Inferior parietal cortex (tissue), 1 donor: ENCODE measurements at regions not wholly inside any gene's neighbourhood (a gene's known extent, or its start where the extent isn't known, plus 50 kb on each side); places are given as distances from the start of the nearest gene placed in this dataset.
"Not testable (repeated sequence)": the region's sequence is repeated elsewhere in the genome, so short reads cannot be mapped to it uniquely, and the experiment has no call there.

Experiments
- DNase-seq: peaks from one replicate; pipeline ENCODE4 v3.0.0-alpha.2; 2016; ENCODE audit errors: extremely low spot score

DNA sequence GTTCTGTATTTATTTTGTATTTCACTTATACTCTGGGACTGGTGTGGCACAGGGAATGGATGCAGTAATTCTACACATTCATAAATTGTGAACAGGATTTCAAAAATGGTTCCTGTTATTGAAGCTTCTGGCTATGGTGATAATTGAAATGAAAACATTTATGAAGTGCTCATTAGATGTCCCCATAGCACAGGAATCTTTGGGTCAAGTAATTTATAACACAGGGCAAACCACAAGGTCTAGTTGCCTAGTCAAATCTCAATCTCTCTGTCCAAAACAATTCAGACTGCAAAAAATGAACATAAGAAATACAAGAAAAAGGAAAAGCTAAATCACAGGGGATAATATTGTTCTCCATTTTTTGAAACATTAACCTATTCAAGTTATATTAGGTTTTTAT is 117.5 kb upstream of the PTPRG start:
- DNase-seq, result no peak

DNA sequence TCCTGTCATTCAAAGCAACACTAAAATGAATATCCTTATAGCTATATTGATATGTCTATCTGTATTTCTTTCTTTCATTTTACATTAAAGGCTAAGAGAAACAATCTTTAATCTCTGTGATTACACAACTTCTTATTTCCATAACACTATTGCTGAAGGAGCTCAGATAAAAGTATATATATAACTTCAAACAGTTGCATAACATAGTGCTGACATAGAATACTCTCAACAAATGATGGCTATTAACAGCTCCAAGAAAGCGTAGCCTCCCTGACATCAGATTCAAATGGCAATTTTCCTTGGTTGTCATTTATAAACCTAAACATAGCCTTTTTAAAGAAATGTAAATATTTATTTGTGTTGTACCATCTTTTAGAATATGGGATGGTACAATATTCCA is 116.6 kb upstream of the PTPRG start:
- no peak for DNase-seq

DNA sequence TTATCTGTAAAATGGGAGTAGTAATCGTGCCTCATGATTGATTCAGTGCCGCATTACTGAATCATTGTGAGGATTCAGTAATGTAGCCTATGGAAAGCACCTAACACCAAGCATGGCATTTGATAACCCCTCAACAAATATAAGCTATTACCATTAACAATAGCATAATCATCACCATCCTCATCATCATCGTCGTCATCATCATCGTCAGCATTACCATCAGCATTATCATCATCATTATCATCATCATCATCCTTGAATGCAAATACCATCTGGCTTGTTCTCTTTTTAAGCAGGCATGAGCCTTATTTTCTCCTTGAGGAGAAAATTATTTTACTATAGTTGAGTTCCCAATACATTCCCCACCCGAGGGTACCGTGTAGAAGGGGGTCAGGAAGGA is 115.4 kb upstream of the PTPRG start:
- no peak for DNase-seq

DNA sequence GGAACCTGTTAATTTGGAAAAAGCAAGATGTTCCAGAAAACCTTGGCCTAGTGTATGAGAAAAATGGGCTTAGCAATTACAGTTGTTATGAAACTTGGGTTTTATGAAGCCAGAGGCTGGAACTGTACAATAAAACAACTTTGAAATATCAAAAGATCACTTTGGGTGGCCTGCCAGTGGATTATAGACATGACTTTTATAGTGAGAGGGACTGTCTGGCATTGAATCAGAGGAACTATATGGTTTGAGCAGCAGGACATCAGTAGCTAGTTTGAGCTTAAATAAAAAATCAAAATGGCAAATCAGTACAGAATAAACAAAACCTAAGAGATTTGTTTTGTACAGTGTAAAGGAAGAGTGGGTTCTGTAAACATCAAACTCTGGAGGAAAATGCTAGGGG is 115.0 kb upstream of the PTPRG start:
- DNase-seq, result no peak

DNA sequence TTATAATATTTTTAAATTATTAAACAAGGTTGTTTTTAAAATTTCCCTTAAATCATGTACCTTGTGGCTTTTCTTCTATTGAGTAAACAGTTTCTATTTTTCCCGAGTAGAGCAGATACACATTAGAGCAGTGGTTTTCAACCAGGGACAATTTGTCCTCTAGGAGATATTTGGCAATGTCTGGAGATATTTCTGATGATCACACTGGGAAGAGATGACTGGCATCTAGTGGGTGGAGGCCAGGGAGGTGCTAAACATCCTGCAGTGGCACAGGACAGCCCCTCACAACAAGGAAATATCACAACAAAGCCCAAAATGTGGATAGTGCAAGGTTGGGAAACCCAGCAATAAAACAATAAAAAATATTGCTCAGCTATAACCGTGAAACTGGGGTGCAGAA is 113.0 kb upstream of the PTPRG start:
- no peak for DNase-seq

DNA sequence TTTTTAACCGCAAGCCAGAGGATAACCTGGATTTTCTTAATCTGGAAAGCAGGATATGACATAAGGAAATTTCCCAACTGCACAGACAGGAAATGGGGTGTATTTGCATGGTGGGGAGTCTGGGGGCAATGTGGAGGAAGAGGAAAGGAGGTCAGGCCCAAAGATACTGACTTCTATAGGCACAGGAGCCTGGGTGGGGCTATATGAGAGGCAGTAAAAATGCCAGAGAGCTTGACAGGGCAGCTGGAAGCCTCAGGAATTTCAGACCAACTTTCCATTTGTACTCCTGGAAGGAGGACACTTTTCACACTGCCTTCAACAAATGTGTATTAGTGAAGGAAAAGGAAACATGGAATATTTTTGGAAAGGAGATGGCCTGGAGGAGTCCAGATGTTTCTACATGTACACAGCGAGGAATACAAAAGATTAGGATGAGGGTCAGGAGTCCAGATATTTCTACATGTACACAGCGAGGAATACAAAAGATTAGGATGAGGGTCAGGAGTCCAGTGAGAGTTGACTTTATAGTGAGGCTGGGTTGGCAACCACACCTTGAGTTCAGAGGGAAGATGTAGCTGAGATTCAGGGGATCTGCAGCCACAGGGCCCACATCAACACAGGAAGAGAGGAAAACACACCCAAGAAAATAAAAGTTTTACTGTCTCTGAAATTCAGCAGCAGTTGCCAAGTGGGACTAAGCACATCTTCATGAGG is 111.9 kb upstream of the PTPRG start:
- DNase-seq, result no peak

DNA sequence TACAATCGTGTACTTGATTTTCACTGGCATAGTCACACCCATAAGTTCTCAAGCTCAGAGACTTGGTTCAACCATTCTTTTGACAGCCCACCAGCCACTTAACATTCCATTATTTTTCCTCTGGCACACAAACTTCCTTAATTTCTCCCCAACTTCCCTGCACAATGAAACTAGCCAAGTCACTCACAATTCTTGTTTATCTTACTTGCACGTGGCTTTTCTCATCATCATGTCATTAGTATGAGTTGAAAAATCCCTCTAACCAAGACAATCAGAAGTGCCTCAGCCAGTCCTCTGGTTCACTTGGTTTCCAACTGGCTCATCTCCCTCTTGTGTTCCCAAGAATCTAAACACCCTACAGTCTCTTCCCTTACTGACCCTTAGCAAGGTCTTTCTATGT is 110.5 kb upstream of the PTPRG start:
- DNase-seq, result no peak

DNA sequence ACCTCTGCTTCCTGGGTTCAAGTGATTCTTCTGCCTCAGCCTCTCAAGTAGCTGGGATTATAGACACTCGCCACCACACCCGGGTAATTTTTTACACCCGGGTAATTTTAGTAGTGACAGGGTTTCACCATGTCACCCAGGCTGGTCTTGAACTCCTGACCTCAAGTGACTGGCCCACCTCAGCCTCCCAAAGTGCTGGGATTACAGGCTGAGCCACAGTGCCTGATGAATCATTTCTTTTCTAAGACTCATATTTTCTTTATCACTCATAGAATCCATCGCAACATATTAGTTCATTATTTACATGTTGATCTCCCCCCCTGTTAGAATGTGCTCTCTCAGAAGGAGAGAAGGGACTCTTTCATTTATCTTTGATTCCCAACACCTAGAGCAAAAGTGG is 109.5 kb upstream of the PTPRG start:
- DNase-seq, result no peak

DNA sequence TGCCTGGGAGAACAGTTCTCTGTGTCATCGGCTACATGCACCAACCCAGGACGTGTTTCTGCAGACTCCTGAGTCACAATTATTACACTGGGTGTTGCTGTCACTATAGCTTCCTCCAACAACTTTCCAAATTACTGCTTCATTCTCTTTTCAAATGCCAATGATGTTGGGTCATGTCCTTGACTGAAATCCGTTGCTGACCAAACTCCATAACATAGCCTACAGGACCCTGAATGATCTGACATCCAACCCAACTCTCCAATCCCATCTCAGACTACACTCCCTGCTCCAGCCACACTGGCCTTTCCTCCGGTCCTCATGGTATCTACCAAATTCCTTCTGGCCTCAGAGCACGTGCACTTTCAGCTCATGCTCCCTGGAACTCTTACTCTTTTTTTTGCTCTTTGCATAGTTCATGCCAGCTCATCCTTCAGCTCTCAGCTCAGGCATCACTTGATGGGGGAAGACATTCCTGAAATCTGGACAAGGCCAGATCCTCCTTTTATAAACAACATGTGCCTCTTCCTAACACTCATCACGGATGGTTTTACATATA is 108.8 kb upstream of the PTPRG start:
- DNase-seq, result no peak

DNA sequence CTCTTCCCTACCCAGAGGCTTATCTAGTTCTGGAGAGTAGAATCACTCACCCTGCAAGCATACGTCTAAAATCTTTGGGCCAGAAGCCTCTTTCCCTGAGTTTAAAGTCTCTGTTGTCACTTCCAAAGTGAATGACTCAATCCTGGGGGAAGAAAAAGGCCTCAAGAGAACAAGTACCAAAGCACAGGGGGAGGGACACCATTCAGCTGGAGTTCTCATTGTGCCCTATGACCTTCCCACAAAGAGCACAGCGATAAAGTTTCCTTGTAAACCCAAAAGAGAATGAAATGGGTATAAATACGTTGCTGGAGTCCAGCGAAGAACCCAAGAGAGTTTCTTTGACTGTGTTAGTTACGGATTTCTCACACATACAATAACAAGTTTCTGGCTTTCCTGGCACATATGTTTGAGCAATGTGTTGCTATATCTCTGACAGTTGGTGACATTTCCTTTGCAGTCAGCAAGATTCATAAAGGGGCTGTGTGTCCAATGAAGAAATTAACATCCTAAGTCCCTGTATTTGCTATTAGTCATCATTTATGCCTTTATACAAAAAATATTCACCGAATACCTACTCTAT is 107.3 kb upstream of the PTPRG start:
- no peak for DNase-seq

DNA sequence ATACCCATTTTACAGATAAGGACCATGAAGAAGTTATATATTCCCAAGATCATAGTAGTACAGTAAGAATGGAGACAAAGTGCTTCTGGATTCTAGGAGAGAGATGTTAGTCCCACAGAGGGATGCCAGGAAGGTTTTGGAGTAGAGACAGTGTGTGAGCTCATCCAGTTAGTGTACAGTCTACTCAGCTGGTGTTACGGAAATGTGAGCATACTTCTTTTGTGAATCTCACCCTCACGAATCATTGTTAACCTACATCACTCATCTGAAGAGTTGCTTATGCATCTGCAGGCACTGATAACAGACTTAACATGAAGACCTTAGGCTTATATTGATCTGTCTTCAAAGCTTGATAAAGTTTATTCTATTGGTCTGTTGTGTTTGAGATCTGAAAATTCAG is 106.6 kb upstream of the PTPRG start:
- DNase-seq, result no peak

DNA sequence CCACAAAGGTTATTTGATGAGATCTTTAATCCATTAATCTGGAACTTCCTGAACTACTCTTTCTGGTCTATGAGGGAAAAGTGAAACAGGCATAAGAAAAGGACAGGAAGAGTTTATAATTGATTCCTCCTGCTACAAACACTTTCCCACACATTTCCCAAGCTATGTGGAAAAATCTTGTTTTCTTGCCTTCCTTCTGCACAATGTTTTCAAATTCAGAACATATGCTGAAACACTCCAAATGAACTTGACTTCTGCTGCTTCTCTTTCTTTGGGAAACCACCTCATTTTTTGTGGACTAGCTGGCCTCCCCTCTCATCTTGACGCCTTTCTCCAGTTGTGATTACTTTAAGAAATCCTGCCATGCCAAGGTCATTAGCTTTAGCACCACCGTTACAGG is 100.7 kb upstream of the PTPRG start:
- DNase-seq, result no peak

DNA sequence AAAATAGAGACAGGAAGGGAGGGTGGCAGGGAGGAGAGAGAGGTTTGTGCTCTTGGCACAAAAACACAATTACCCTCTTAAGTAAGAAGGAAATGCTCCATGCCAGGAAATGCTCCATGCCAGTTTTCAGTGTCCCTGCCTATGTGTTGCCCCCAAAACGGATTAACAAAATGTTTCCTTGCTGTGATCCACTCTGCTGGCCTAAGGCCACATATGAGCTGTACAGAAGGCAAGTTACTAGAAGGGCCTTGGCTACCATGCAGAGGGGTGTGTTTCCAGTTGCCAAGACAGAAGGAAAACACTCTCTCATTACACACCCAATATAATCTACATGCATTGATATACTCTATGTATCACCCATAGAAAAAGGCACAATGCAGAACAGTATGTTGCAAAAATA is 98.2 kb upstream of the PTPRG start:
- DNase-seq, result no peak

DNA sequence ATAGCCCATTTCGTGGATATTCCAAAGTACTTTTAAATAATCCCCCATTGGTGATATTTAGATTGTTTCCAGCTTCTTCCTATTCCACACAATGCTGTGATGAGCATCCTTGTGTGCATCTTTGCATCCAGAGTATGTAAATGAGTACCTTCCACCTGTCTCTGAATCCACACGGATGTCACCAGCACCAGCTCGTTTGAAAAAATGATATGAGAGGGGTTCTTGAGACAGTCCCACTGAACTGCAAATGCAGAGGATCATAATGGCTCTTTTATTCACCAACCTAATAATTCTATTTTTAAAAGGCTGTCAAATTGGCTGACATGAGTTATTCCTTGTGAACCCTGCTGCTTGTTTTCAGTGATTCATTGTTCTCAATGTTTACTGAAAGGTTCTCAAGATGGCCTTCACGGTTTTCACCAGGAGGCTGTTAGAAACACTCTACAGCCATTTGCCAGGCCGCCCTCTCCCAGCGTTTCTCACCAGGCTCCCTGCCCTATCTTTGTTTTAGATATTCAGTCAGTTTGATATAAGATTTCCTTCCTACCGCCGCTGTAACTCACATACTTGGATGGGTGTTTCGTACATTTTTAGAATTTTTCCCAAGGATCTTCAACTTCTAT is 96.7 kb upstream of the PTPRG start:
- DNase-seq, result no peak

DNA sequence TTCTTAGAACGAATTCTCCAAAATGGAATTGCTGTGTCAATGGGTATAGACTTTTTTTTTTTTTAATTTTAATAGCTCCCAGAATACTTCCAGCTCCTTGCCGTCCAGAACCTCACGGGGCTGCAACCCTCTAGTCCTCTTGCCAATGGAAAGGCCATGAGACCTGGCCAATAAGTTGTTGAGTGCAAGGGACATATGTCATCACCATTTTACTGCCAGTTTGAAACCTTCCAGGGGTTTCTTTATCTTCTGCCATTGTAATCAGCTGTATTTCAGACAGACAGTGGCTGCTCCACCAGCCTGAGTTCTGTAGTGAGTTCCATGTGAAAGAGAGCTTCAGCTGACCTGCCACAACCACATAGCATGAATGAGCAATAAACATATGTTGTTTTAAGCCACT is 95.0 kb upstream of the PTPRG start:
- DNase-seq, result no peak

DNA sequence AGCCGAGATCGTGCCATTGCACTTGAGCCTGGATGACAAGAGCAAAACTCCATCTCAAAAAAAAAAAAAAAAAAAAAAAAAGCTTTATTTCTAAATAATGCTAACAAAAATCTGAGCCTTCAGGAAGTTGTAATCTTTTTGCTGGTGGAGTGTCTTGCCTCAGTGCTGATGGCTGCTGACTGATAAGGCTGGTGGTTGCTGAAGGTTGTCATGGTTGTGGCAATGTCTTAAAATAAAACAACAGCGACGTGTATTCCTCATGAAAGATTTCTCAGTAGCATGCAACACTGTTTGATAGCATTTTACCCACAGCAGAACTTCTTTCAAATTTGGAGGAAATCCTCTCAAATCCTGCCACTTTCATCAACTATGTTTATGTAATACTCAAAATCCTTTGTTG is 77.4 kb upstream of the PTPRG start:
- DNase-seq, result no peak

DNA sequence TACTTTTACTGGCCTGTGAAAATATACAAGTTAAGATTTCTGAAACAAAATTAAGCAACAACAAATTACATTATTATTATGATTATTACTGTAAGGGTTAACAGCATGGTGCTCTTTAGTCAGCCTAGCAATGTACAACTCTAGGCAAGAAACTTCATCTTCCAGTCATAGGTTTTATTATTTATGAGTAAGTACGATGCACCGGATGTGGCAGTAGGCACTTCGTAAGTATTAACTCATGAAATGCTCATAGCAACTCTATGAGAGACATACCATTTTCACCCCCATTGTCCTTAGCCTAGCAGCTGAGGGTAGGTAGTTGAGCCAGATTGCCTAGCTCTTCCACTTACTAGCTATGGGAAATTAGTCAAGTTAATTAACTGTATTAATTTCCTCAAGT is 68.0 kb upstream of the PTPRG start:
- DNase-seq, result no peak

DNA sequence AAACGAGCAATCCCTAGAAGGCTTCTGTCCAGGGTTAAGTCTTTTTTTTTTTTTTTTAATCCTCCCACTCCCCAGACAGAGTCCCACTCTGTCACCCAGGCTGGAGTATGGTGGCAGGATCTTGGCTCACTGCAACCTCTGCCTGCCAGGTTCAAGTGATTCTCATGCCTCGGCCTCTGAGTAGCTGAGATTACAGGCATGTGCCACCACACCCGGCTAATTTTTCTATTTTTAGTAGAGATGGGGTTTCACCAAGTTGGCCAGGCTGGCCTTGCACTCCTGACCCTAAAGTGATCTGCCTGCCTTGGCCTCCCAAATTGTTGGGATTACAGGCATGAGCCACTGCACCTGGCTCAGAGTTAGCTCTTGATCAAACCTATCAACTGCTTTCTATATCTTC is 67.1 kb upstream of the PTPRG start:
- not testable (repeated sequence) for DNase-seq

DNA sequence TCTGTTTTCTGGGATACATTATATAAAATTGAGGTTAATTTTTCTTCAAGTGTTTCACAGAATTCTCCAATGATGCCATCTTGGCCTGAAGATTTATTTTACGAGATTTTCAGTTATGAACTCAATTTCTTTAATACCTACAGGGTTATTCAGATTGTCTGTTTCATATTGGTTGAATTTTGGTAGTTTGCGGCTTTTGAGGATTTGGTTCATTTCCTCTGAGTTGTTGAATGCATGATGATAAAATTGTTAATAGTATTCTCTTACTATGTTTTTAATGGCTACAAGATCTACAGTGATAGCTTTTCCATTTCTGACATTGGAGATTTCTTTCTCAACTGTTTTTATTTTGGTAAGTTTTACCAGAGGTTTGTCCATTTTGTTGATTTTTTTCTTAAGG is 63.9 kb upstream of the PTPRG start:
- no peak for DNase-seq

DNA sequence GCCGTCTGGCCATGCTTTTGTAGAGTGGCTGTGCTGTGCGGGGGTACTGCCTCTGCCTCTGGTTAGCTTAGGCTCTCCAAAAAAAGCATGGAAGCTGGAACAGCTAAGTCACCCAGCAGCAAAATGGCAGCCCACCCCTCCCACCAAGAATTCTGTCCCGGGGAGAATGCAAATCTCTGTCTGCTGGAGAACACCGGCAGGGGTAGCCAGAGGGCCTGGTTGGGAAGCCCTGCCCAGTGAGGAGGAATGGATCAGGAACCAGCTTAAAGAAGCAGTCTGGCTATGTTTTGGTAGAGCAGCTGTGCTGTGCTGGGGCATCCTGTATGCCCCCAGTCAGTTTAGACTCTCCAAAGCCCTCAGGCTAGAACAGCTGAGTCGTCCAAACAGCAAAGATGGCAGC is 56.2 kb upstream of the PTPRG start:
- no peak for DNase-seq

DNA sequence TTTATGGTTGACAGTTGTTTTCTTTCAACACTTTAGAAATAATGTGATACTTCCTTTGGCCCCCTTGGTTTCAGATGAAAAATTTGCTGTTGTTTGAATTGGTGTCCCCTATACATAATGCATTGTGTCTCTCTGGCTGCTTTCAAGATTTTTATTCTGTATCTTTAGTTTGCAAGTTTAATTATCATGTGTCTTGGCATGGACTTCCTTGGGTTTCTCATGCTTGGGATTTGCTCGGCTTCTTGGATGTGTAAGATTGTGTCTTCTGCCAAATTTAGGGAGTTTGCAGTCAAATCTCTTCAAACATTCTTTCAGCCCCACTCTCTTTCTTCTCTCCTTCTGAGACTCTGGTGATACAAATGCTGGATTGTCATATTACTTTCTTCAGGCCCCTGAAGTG is 53.4 kb upstream of the PTPRG start:
- DNase-seq, result no peak
